ENCODE measurements at regions not wholly inside any gene's neighbourhood (a gene's known extent, or its start where the extent isn't known, plus 50 kb on each side); places are given as distances from the start of the nearest gene placed in this dataset.

DNA sequence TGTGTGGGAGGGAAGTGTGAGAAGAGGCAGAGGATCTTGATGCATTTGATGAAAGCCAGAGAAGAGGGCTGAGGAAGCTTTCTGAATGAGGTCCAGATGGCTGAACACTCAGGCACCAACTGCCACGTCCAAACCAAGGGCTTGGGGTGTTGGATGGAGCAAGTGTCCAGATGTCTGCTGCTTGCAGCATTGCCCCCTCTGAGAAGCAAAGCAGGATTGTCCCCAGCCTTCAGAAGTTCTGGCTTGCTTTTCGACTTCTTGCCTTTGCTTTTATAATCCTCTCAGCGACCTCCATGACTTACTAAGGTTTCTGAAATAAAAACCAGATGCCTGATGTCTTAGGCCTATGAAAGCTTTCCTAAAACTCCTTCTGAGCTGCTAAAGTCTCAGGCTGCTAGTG is 182.5 kb downstream of the HUNK start:
- ATAC-seq = no peak
- intact Hi-C loops (cut with micrococcal nuclease) = no loop called here
- Mint-ChIP-seq H3K27ac (no peak overlapping the region), H3K4me1 (no peaks in the 10 kb centered on the region), H3K27me3 (ENCODE audit: low read depth in 2 of 2) (peaks cover 0 to 9% of the 10 kb centered on the region in 2 donors), H3K36me3 (peaks cover 9% of the 10 kb centered on the region), H3K4me3 (no peak overlapping the region), H3K9me3 (peaks cover 2 to 4% of the 10 kb centered on the region in 2 donors)
- no peak for DNase-seq
- 75% methylated on average over 3 of the region's 3 CpGs for WGBS (ENCODE audit: insufficient coverage)
- Histone ChIP-seq H3K4me3 (ENCODE audit: low read length) (no peak overlapping the region), H3K27me3 (ENCODE audit: control insufficient read depth, insufficient read depth, low read length) (no peaks in the 10 kb centered on the region), H3K9me3 (ENCODE audit: control insufficient read depth, insufficient read depth, low read length) (peaks cover 2% of the 10 kb centered on the region), H3K4me1 (ENCODE audit: control insufficient read depth, insufficient read depth, low read length) (no peaks in the 10 kb centered on the region), H3K36me3 (ENCODE audit: control insufficient read depth, insufficient read depth, low read length) (no peaks in the 10 kb centered on the region), H3K27ac (ENCODE audit: low read length) (no peak overlapping the region)
- TF ChIP-seq, protein P1, sequence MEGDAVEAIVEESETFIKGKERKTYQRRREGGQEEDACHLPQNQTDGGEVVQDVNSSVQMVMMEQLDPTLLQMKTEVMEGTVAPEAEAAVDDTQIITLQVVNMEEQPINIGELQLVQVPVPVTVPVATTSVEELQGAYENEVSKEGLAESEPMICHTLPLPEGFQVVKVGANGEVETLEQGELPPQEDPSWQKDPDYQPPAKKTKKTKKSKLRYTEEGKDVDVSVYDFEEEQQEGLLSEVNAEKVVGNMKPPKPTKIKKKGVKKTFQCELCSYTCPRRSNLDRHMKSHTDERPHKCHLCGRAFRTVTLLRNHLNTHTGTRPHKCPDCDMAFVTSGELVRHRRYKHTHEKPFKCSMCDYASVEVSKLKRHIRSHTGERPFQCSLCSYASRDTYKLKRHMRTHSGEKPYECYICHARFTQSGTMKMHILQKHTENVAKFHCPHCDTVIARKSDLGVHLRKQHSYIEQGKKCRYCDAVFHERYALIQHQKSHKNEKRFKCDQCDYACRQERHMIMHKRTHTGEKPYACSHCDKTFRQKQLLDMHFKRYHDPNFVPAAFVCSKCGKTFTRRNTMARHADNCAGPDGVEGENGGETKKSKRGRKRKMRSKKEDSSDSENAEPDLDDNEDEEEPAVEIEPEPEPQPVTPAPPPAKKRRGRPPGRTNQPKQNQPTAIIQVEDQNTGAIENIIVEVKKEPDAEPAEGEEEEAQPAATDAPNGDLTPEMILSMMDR (IDR thresholded peaks at IDR 0.05) = no peak

All from natural killer cell (primary cell).